Prostate gland (tissue), 2 donors: ENCODE measurements at regions not wholly inside any gene's neighbourhood (a gene's known extent, or its start where the extent isn't known, plus 50 kb on each side); places are given as distances from the start of the nearest gene placed in this dataset.

Source experiments
- DNase-seq: peaks from one replicate; pipeline ENCODE4 v3.0.0-alpha.2; 2019; ENCODE audit warnings: low spot score
- H3K27ac ChIP-seq, 2 donors: fragments of 200-600 bp; sonication (generic); 2 replicates each; pipeline ENCODE4 v1.5.1; 2017 to 2019
- H3K27me3 ChIP-seq: fragments of 200-600 bp; sonication (generic); replicated peaks from 2 replicates; pipeline ENCODE4 v1.5.1; 2019; ENCODE audit not compliant: insufficient read depth
- H3K36me3 ChIP-seq, 2 donors: fragments of 200-600 bp; sonication (generic); 1 replicate in 1 of 2; 2 replicates in 1 of 2; pipeline versions ENCODE4 v1.5.1 to v1.8.1; 2017 to 2019
- H3K4me1 ChIP-seq: fragments of 200-600 bp; sonication (generic); replicated peaks from 2 replicates; pipeline ENCODE4 v1.5.1; 2019
- H3K4me3 ChIP-seq, 2 donors: fragments of 200-600 bp; sonication (generic); 2 replicates each; pipeline ENCODE4 v1.5.1; 2017 to 2019
- H3K9me3 ChIP-seq: fragments of 200-600 bp; sonication (generic); 2 replicates; pipeline ENCODE4 v1.5.1; 2017
- CTCF ChIP-seq, 4 experiments: fragments of 200-600 bp in 2 of 4; fragments of 450-650 bp in 2 of 4; sonication (generic) in 2 of 4; IDR thresholded peaks; 1 replicate in 3 of 4; 2 replicates in 1 of 4; pipeline ENCODE4 v1.5.1; 2016 to 2019; ENCODE audit warnings: antibody characterized with exemption in 4 of 4, mild to moderate bottlenecking in 2 of 4, moderate library complexity in 2 of 4
- POLR2A ChIP-seq: fragments of 450-650 bp; IDR thresholded peaks from one replicate; pipeline ENCODE4 v1.6.1; 2016; ENCODE audit warnings: antibody characterized with exemption, mild to moderate bottlenecking
- POLR2AphosphoS5 ChIP-seq: sonication (generic); formaldehyde crosslinking; IDR thresholded peaks from one replicate; pipeline ENCODE4 v1.6.1; 2017; ENCODE audit warnings: antibody characterized with exemption
- WGBS: methylation state at CpG from one replicate; pipeline ENCODE4 v1.1.5; 2018; 5-methylcytosine and 5-hydroxymethylcytosine counted together
- intact Hi-C: fragments of 100-400 bp; cut with DNase I; formaldehyde crosslinking; loops from one replicate; pipeline ENCODE4 v1.14.2; 2022

GRCh38 chr14:22405201-22405600 lies 183.8 kb downstream of the DAD1 start:
- Histone ChIP-seq H3K27ac (no peak overlapping the region), H3K36me3 (no peaks in the 10 kb centered on the region), H3K9me3 (no peaks in the 10 kb centered on the region), H3K4me1 (no peaks in the 10 kb centered on the region), H3K4me3 (no peak overlapping the region), H3K27me3 (no peaks in the 10 kb centered on the region)
- intact Hi-C loops: no loop called here
- no peak for DNase-seq
- no peak for TF ChIP-seq POLR2A
- no peak for TF ChIP-seq POLR2AphosphoS5
- no peak for TF ChIP-seq CTCF (IDR thresholded peaks at IDR 0.05)
- 95% methylated on average over 1 of the region's 1 CpG for WGBS

GRCh38 chr14:22403296-22403695 lies 185.7 kb downstream of the DAD1 start:
- DNase-seq: no peak
- no peaks in the 10 kb centered on the region for H3K9me3 ChIP-seq
- H3K4me1 ChIP-seq: no peaks in the 10 kb centered on the region
- 73% methylated on average over 4 of the region's 4 CpGs for whole genome bisulfite sequencing
- no peaks in the 10 kb centered on the region for H3K36me3 ChIP-seq
- intact Hi-C loops: no loop called here
- no peak overlapping the region for H3K4me3 ChIP-seq
- TF ChIP-seq POLR2AphosphoS5 (no peak), CTCF (IDR thresholded peaks at IDR 0.05) (no peak), POLR2A (no peak)
- H3K27ac ChIP-seq: no peak overlapping the region
- no peaks in the 10 kb centered on the region for H3K27me3 ChIP-seq

- 60% methylated on average over 3 of the region's 3 CpGs for WGBS
- H3K36me3 ChIP-seq: no peaks in the 10 kb centered on the region
- intact Hi-C loops: no loop called here
- no peak overlapping the region for H3K27ac ChIP-seq
- H3K9me3 ChIP-seq: no peaks in the 10 kb centered on the region
- TF ChIP-seq POLR2AphosphoS5 (no peak), CTCF (IDR thresholded peaks at IDR 0.05) (no peak), POLR2A (no peak)
- no peak for DNase-seq
- no peaks in the 10 kb centered on the region for H3K4me1 ChIP-seq
- H3K4me3 ChIP-seq: no peak overlapping the region
- H3K27me3 ChIP-seq: no peaks in the 10 kb centered on the region
Measured at GRCh38 chr14:22400655-22401259, 188.3 kb downstream of the DAD1 start.

DNA sequence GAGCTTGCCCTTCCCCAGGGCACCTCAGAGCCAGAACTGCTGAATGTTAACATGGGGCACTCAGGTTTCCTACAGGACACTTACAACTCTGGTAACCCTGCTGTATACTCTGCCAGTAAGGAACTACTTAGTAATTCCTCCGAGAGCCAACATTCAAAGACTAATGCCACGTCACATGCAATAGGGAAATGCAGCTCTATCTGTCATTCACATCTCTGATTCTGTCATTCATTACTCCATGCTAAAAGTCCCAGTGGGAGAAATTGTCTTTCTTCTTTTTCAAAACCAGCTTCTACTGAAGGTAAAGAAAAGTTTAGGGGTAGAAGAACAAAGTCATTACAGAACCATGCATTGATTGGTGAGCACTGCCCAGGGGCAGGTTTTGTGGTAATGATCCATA lies 189.2 kb downstream of the DAD1 start:
- no peak for TF ChIP-seq CTCF (IDR thresholded peaks at IDR 0.05)
- no peaks in the 10 kb centered on the region for H3K4me1 ChIP-seq
- H3K36me3 ChIP-seq: no peaks in the 10 kb centered on the region
- H3K27me3 ChIP-seq: no peaks in the 10 kb centered on the region
- WGBS: 93% methylated on average over 2 of the region's 2 CpGs
- H3K4me3 ChIP-seq: no peak overlapping the region
- intact Hi-C loops: no loop called here
- no peak overlapping the region for H3K27ac ChIP-seq
- no peaks in the 10 kb centered on the region for H3K9me3 ChIP-seq
- no peak for DNase-seq

- 95% methylated on average over 7 of the region's 7 CpGs for WGBS
- H3K27ac ChIP-seq: no peak overlapping the region
- no peak overlapping the region for H3K4me3 ChIP-seq
- no peaks in the 10 kb centered on the region for H3K27me3 ChIP-seq
- no peak for TF ChIP-seq CTCF (IDR thresholded peaks at IDR 0.05)
- no peak for TF ChIP-seq POLR2AphosphoS5
- TF ChIP-seq POLR2A: no peak
- intact Hi-C loops: no loop called here
- no peak for DNase-seq
- H3K4me1 ChIP-seq: no peaks in the 10 kb centered on the region
- H3K36me3 ChIP-seq: no peaks in the 10 kb centered on the region
- no peaks in the 10 kb centered on the region for H3K9me3 ChIP-seq
Measured at GRCh38 chr14:22397221-22397737, 191.7 kb downstream of the DAD1 start.
